ENCODE measurements at regions not wholly inside any gene's neighbourhood (a gene's known extent, or its start where the extent isn't known, plus 50 kb on each side); places are given as distances from the start of the nearest gene placed in this dataset.
A peak's percentile ranks its signal among the peaks of the same experiment; 100 is the strongest.

- Mint-ChIP-seq H3K4me1 (peaks cover 14% of the 10 kb centered on the region), H3K4me3 (no peak overlapping the region), H3K27ac (no peak overlapping the region), H3K9me3 (no peaks in the 10 kb centered on the region; the same call in 1 of the 3 replicates), H3K36me3 (ENCODE audit: low read depth) (no peaks in the 10 kb centered on the region), H3K27me3 (ENCODE audit: insufficient read depth, low read depth, poor library complexity) (peaks cover 17% of the 10 kb centered on the region)
- Histone ChIP-seq H2AFZ (no peak overlapping the region), H3K27ac (ENCODE audit: low read depth) (no peak overlapping the region), H3K27me3 (ENCODE audit: insufficient read depth) (no peaks in the 10 kb centered on the region), H3K4me1 (ENCODE audit: insufficient read depth) (no peaks in the 10 kb centered on the region), H3F3A (replicated peaks; ENCODE audit: low read depth) (no peaks in the 10 kb centered on the region), H4K20me1 (replicated peaks; ENCODE audit: insufficient read depth) (no peaks in the 10 kb centered on the region), H3K4me2 (no peak overlapping the region), H3K9me2 (ENCODE audit: insufficient read depth) (peaks cover 5% of the 10 kb centered on the region; the same call in 1 of the 2 replicates), H3K36me3 (ENCODE audit: insufficient read depth) (no peaks in the 10 kb centered on the region), H3K4me3 (no peak overlapping the region), H3K79me2 (replicated peaks; ENCODE audit: insufficient read depth) (no peaks in the 10 kb centered on the region)
- peak; percentile 34 for DNase-seq (ENCODE audit: low spot score)
- TF ChIP-seq CTCF (conservative IDR thresholded peaks at IDR 0.05; ENCODE audit: low read depth in 2 of 2) = peak in 1 of 2 experiments; percentile 32; a peak in 1 of 4 replicates
- TF ChIP-seq ETS1 (IDR thresholded peaks at IDR 0.05) = no peak
- peak; percentile 79 for ATAC-seq
Observed at GRCh38 chr14:101119830-101120571, 216.5 kb upstream of the RTL1 start.

- H3K4me2 ChIP-seq = no peak overlapping the region
- no peaks in the 10 kb centered on the region; the same call in 1 of the 3 replicates for H3K9me3 Mint-ChIP-seq
- no peak overlapping the region for H3K27ac ChIP-seq (ENCODE audit: low read depth)
- H3K79me2 ChIP-seq (replicated peaks; ENCODE audit: insufficient read depth) = no peaks in the 10 kb centered on the region
- H3K4me1 Mint-ChIP-seq = peaks cover 10% of the 10 kb centered on the region
- H3K27ac Mint-ChIP-seq = no peak overlapping the region
- H3K9me2 ChIP-seq (ENCODE audit: insufficient read depth) = peaks cover 5% of the 10 kb centered on the region; the same call in 1 of the 2 replicates
- H3F3A ChIP-seq (replicated peaks; ENCODE audit: low read depth) = no peaks in the 10 kb centered on the region
- no peaks in the 10 kb centered on the region for H3K4me1 ChIP-seq (ENCODE audit: insufficient read depth)
- H3K36me3 ChIP-seq (ENCODE audit: insufficient read depth) = no peaks in the 10 kb centered on the region
- peaks cover 11% of the 10 kb centered on the region for H3K27me3 Mint-ChIP-seq (ENCODE audit: insufficient read depth, low read depth, poor library complexity)
- DNase-seq (ENCODE audit: low spot score) (no peak), ATAC-seq (peak; percentile 23; the same call in 1 of the 3 replicates)
- no peak overlapping the region for H3K4me3 Mint-ChIP-seq
- H3K27me3 ChIP-seq (ENCODE audit: insufficient read depth) = no peaks in the 10 kb centered on the region
- no peaks in the 10 kb centered on the region for H4K20me1 ChIP-seq (replicated peaks; ENCODE audit: insufficient read depth)
- H2AFZ ChIP-seq = no peak overlapping the region
- no peak overlapping the region for H3K4me3 ChIP-seq
- H3K36me3 Mint-ChIP-seq (ENCODE audit: low read depth) = no peaks in the 10 kb centered on the region
- no peak for TF ChIP-seq STAT1 (IDR thresholded peaks at IDR 0.05; ENCODE audit: unreplicated experiment)
- no peak for TF ChIP-seq POLR2AphosphoS5 (IDR thresholded peaks at IDR 0.05; ENCODE audit: low read depth)
- no peak for TF ChIP-seq JUNB (IDR thresholded peaks at IDR 0.05; ENCODE audit: unreplicated experiment)
- TF ChIP-seq NANOG (IDR thresholded peaks at IDR 0.05; ENCODE audit: borderline replicate concordance) = no peak
- no peak for TF ChIP-seq ZNF462 (CRISPR knock-in tag; IDR thresholded peaks at IDR 0.05)
- TF ChIP-seq EZH2phosphoT487 (IDR thresholded peaks at IDR 0.05; ENCODE audit: unreplicated experiment) = no peak
- TF ChIP-seq ZNF331 (CRISPR knock-in tag; IDR thresholded peaks at IDR 0.05; ENCODE audit: low read depth) = no peak
- TF ChIP-seq ZNF114 (CRISPR knock-in tag; IDR thresholded peaks at IDR 0.05) = no peak
Observed at GRCh38 chr14:101120641-101121507, 217.4 kb upstream of the RTL1 start.
